DOHH2 (cell line): ENCODE measurements at regions not wholly inside any gene's neighbourhood (a gene's known extent, or its start where the extent isn't known, plus 50 kb on each side); places are given as distances from the start of the nearest gene placed in this dataset.

Source experiments
- H3F3A ChIP-seq: fragments of 200-600 bp; sonication (generic), shearing (Covaris generic); 2 replicates; pipeline ENCODE4 v1.6.0; 2016; ENCODE audit warnings: antibody characterized with exemption, mild to moderate bottlenecking; ENCODE audit not compliant: control insufficient read depth, insufficient read depth
- H3K27ac ChIP-seq: fragments of 200-600 bp; sonication (generic); 2 replicates; pipeline ENCODE4 v1.5.1; 2014; ENCODE audit warnings: low read depth, mild to moderate bottlenecking, low read length, moderate library complexity
- H3K27me3 ChIP-seq: fragments of 200-600 bp; sonication (generic); 2 replicates; pipeline ENCODE4 v1.6.1; 2014; ENCODE audit warnings: mild to moderate bottlenecking, low read length, mixed read lengths; ENCODE audit not compliant: control insufficient read depth
- H3K36me3 ChIP-seq: fragments of 200-600 bp; sonication (generic); 2 replicates; pipeline ENCODE4 v1.6.1; 2014; ENCODE audit warnings: mild to moderate bottlenecking, low read length, moderate library complexity, mixed read lengths; ENCODE audit not compliant: control insufficient read depth
- H3K4me1 ChIP-seq: fragments of 200-600 bp; sonication (generic); 2 replicates; pipeline ENCODE4 v1.6.1; 2014; ENCODE audit warnings: mild to moderate bottlenecking, low read length, mixed read lengths; ENCODE audit not compliant: control insufficient read depth
- H3K4me2 ChIP-seq: fragments of 200-600 bp; sonication (generic); 2 replicates; pipeline ENCODE4 v1.6.0; 2014; ENCODE audit warnings: mild to moderate bottlenecking, low read length, moderate library complexity
- H3K4me3 ChIP-seq: fragments of 200-600 bp; sonication (generic); 2 replicates; pipeline ENCODE4 v1.5.1; 2014; ENCODE audit warnings: mild to moderate bottlenecking, low read length, mixed read lengths
- H3K79me2 ChIP-seq: fragments of 200-600 bp; sonication (generic); 2 replicates; pipeline ENCODE4 v1.6.1; 2014; ENCODE audit warnings: mild to moderate bottlenecking, low read length, mixed read lengths; ENCODE audit not compliant: control insufficient read depth
- H3K9me2 ChIP-seq: fragments of 200-600 bp; sonication (generic); replicated peaks from 2 replicates; pipeline ENCODE4 v1.6.1; 2014; ENCODE audit warnings: mild to moderate bottlenecking, low read length, mixed read lengths; ENCODE audit not compliant: control insufficient read depth
- H3K9me3 ChIP-seq: fragments of 200-600 bp; sonication (generic); 2 replicates; pipeline ENCODE4 v1.6.1; 2014; ENCODE audit warnings: antibody characterized with exemption, low read length, mixed read lengths; ENCODE audit not compliant: control insufficient read depth, insufficient read depth
- H4K20me1 ChIP-seq: fragments of 200-600 bp; sonication (generic); 2 replicates; pipeline ENCODE4 v1.6.0; 2014; ENCODE audit warnings: low read depth, mild to moderate bottlenecking, antibody characterized with exemption, low read length, moderate library complexity; ENCODE audit not compliant: control insufficient read depth, insufficient read depth
- CTCF ChIP-seq: fragments of 200-600 bp; sonication (generic); IDR thresholded peaks from one replicate; pipeline ENCODE4 v1.5.1; 2014; ENCODE audit warnings: antibody characterized with exemption, mild to moderate bottlenecking, low read depth, low read length; ENCODE audit not compliant: poor library complexity, severe bottlenecking
- EZH2phosphoT487 ChIP-seq: fragments of 200-600 bp; sonication (generic); IDR thresholded peaks from 2 replicates; pipeline ENCODE4 v1.6.1; 2017; ENCODE audit warnings: borderline replicate concordance, mild to moderate bottlenecking, antibody characterized with exemption, low read length, moderate library complexity, mixed read lengths

GRCh38 chr2:117222809-117223208, 591.7 kb upstream of the DDX18 start:
- TF ChIP-seq EZH2phosphoT487 (no peak), CTCF (no peak)
- no peaks in the 10 kb centered on the region for H3K79me2 ChIP-seq
- H3K4me2 ChIP-seq: no peak overlapping the region
- no peaks in the 10 kb centered on the region for H3K36me3 ChIP-seq
- no peaks in the 10 kb centered on the region for H3K9me2 ChIP-seq
- H3K27me3 ChIP-seq: no peaks in the 10 kb centered on the region
- H4K20me1 ChIP-seq: no peaks in the 10 kb centered on the region
- no peaks in the 10 kb centered on the region for H3K4me1 ChIP-seq
- no peaks in the 10 kb centered on the region for H3K9me3 ChIP-seq
- H3K4me3 ChIP-seq: no peak overlapping the region
- H3F3A ChIP-seq: no peaks in the 10 kb centered on the region
- no peak overlapping the region for H3K27ac ChIP-seq

DNA sequence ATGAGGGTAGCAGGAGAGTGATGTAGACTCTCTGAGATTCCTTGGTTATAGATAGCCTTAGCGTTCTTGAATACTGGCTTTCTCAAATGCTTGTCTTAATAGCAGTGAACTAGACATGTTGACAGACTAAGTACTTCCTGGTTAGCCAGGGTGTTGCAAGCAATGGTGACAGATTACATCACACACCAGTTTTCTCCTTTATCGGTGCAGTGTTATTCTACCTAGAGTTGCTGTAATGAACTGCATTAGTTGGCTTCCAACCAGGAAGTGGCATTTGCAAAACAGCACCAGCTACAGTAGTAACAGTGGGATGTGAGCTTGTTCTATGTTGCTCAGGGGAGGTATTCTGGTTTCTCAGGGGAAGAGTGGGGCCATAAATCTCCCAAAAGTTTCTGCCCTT, 582.2 kb upstream of the DDX18 start:
- no peaks in the 10 kb centered on the region for H3K36me3 ChIP-seq
- H3K9me2 ChIP-seq: no peaks in the 10 kb centered on the region
- no peak overlapping the region for H3K27ac ChIP-seq
- H3K27me3 ChIP-seq: no peaks in the 10 kb centered on the region
- no peaks in the 10 kb centered on the region for H3F3A ChIP-seq
- no peak overlapping the region for H3K4me3 ChIP-seq
- no peaks in the 10 kb centered on the region for H4K20me1 ChIP-seq
- no peaks in the 10 kb centered on the region for H3K79me2 ChIP-seq
- H3K4me1 ChIP-seq: no peaks in the 10 kb centered on the region
- TF ChIP-seq EZH2phosphoT487: no peak
- TF ChIP-seq CTCF: no peak
- no peaks in the 10 kb centered on the region for H3K9me3 ChIP-seq
- no peak overlapping the region for H3K4me2 ChIP-seq

DNA sequence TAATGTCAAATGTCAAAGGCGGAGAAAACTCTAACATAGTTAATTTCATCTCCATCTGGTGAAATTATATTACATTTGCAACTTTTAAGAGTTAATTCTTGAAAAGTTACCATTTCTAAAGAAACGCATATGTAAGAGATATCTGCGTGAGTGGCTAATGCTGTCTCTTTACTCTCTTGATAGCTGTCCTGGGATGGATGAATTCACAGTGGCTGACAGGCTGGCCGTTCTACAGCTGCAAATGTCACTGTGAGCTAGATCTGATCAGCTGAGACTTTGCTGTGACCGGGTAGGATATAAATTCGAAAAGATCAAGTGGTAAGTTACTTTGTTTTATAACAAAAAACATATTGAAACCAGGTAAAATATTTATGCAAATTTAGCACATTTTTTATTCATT, 557.1 kb upstream of the DDX18 start:
- TF ChIP-seq CTCF (no peak), EZH2phosphoT487 (no peak)
- no peak overlapping the region for H3K4me3 ChIP-seq
- H3K79me2 ChIP-seq: no peaks in the 10 kb centered on the region
- no peaks in the 10 kb centered on the region for H3K4me1 ChIP-seq
- no peaks in the 10 kb centered on the region for H3K27me3 ChIP-seq
- no peaks in the 10 kb centered on the region for H3K9me2 ChIP-seq
- no peak overlapping the region for H3K4me2 ChIP-seq
- H3K36me3 ChIP-seq: no peaks in the 10 kb centered on the region
- no peak overlapping the region for H3K27ac ChIP-seq
- H4K20me1 ChIP-seq: no peaks in the 10 kb centered on the region
- no peaks in the 10 kb centered on the region for H3F3A ChIP-seq
- H3K9me3 ChIP-seq: no peaks in the 10 kb centered on the region

- H3K36me3 ChIP-seq: no peaks in the 10 kb centered on the region
- no peaks in the 10 kb centered on the region for H3K27me3 ChIP-seq
- H3K4me3 ChIP-seq: no peak overlapping the region
- H3K4me1 ChIP-seq: no peaks in the 10 kb centered on the region
- TF ChIP-seq EZH2phosphoT487: no peak
- no peak for TF ChIP-seq CTCF
- no peak overlapping the region for H3K4me2 ChIP-seq
- no peaks in the 10 kb centered on the region for H3F3A ChIP-seq
- H3K27ac ChIP-seq: no peak overlapping the region
- H3K79me2 ChIP-seq: no peaks in the 10 kb centered on the region
- no peaks in the 10 kb centered on the region for H3K9me2 ChIP-seq
- no peaks in the 10 kb centered on the region; the same call in 1 of the 2 replicates for H3K9me3 ChIP-seq
- no peaks in the 10 kb centered on the region for H4K20me1 ChIP-seq
Observed at GRCh38 chr2:117269574-117269973, 544.9 kb upstream of the DDX18 start.
